ENCODE measurements at regions not wholly inside any gene's neighbourhood (a gene's known extent, or its start where the extent isn't known, plus 50 kb on each side); places are given as distances from the start of the nearest gene placed in this dataset.
"Not testable (repeated sequence)": the region's sequence is repeated elsewhere in the genome, so short reads cannot be mapped to it uniquely, and the experiment has no call there.

DNA sequence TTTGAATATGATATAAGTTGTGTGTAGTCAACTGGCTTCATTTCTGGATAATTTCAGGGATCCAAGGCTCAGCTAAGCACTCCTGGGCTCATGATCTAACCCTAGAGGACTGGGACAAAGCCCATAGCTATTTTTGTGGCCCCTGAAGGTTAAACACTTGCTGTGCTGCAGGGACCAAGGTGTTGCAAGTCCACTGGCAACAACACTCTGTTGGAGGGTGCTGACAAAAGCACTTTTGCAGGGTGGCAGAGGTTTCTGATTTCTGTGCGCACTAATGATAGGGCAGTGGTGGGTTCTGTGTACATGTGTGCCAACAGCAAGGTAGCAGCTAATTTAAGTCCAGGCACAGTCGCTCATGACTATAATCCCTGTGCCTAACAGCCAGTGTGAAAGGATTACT, 445.3 kb upstream of the SYNCRIP start:
- intact Hi-C loops (cut with DNase I), result no loop called here
- WGBS, result 94% methylated on average over 2 of the region's 2 CpGs

DNA sequence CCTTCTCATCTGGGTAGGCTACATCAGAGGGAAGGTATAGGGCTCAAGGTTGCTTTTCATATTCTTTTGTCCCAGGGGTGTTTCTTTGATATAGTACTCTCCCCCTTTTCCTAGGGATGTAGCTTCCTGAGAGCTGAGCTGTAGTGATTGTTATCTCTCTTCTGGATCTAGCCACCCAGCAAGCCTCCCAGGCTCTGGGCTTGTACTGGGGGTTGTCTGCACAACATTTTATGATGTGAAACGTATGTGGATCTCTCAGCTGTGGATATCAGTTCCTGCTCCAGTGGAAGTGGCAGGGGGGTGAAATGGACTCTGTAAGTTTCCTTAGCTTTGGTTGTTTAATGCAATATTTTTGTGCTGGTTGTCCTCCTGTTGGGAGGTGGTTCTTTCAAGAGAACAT, 437.3 kb upstream of the SYNCRIP start:
- WGBS, result 20% methylated on average over 1 of the region's 1 CpG
- Histone ChIP-seq H3K4me1 (replicated peaks) (no peaks in the 10 kb centered on the region), H3K9me3 (no peaks in the 10 kb centered on the region), H3K36me3 (no peaks in the 10 kb centered on the region), H3K27me3 (replicated peaks; ENCODE audit: insufficient read depth) (no peaks in the 10 kb centered on the region), H3K27ac (no peak overlapping the region), H3K4me3 (no peak overlapping the region)
- TF ChIP-seq, protein P1, sequence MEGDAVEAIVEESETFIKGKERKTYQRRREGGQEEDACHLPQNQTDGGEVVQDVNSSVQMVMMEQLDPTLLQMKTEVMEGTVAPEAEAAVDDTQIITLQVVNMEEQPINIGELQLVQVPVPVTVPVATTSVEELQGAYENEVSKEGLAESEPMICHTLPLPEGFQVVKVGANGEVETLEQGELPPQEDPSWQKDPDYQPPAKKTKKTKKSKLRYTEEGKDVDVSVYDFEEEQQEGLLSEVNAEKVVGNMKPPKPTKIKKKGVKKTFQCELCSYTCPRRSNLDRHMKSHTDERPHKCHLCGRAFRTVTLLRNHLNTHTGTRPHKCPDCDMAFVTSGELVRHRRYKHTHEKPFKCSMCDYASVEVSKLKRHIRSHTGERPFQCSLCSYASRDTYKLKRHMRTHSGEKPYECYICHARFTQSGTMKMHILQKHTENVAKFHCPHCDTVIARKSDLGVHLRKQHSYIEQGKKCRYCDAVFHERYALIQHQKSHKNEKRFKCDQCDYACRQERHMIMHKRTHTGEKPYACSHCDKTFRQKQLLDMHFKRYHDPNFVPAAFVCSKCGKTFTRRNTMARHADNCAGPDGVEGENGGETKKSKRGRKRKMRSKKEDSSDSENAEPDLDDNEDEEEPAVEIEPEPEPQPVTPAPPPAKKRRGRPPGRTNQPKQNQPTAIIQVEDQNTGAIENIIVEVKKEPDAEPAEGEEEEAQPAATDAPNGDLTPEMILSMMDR (IDR thresholded peaks at IDR 0.05), result no peak
- no peak for TF ChIP-seq POLR2AphosphoS5 (IDR thresholded peaks at IDR 0.05)
- TF ChIP-seq POLR2A (IDR thresholded peaks at IDR 0.05), result no peak
- intact Hi-C loops (cut with DNase I), result no loop called here
- DNase-seq (ENCODE audit: low spot score), result no peak

More for the DNA sequence above, 445.3 kb upstream of the SYNCRIP start:
- H3K27ac ChIP-seq, result no peak overlapping the region
- TF ChIP-seq, protein P1 (IDR thresholded peaks at IDR 0.05), result no peak
- TF ChIP-seq POLR2A (IDR thresholded peaks at IDR 0.05) (no peak), POLR2AphosphoS5 (IDR thresholded peaks at IDR 0.05) (no peak)
- no peaks in the 10 kb centered on the region for H3K4me1 ChIP-seq (replicated peaks)
- no peaks in the 10 kb centered on the region for H3K27me3 ChIP-seq (replicated peaks; ENCODE audit: insufficient read depth)
- DNase-seq (ENCODE audit: low spot score), result no peak
- no peaks in the 10 kb centered on the region for H3K36me3 ChIP-seq
- H3K9me3 ChIP-seq, result no peaks in the 10 kb centered on the region
- no peak overlapping the region for H3K4me3 ChIP-seq

DNA sequence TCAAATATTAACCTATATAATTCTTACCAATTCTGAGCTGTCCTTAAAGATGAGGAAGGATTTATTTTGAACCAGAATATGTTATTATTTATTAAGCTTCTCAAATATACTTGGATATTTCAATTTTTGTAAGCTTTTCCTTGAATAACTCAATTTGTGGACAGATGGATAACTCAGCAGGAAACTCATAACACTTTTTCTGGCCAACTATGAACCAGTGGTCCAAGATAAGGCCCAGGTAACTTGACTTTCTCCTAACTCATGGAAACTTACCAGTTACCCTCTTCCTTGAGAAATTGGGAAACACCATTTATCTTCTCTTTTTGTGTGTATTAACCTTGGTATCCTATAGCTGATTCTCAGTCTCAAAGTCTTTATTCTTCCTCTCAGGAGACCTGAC, 427.5 kb upstream of the SYNCRIP start:
- Histone ChIP-seq H3K36me3 (no peaks in the 10 kb centered on the region), H3K9me3 (no peaks in the 10 kb centered on the region), H3K27me3 (replicated peaks; ENCODE audit: insufficient read depth) (no peaks in the 10 kb centered on the region), H3K4me1 (replicated peaks) (no peaks in the 10 kb centered on the region), H3K27ac (no peak overlapping the region), H3K4me3 (no peak overlapping the region)
- TF ChIP-seq POLR2AphosphoS5 (IDR thresholded peaks at IDR 0.05) (no peak), POLR2A (IDR thresholded peaks at IDR 0.05) (no peak)
- TF ChIP-seq, protein P1 (IDR thresholded peaks at IDR 0.05), result no peak
- no peak for DNase-seq (ENCODE audit: low spot score)
- intact Hi-C loops (cut with DNase I), result no loop called here

DNA sequence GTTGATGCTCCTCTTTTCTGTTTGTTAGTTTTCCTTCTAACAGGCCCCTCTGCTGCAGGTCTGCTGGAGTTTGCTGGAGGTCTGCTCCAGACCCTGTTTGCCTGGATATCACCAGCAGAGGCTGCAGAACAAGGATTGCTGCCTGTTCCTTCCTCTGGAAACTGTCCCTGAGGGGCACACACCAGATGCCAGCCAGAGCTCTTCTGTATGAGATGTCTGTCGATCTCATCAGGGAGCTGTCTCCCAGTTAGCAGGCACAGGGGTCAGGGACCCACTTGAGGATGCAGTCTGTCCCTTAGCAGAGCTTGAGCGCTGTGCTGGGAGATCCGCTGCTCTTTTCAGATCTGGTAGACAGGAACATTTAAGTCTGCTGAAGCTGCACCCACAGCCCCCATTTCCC, 422.3 kb upstream of the SYNCRIP start:
- H3K27ac ChIP-seq; H3K27me3 ChIP-seq (replicated peaks; ENCODE audit: insufficient read depth); H3K9me3 ChIP-seq; H3K4me1 ChIP-seq (replicated peaks); intact Hi-C loops (cut with DNase I); DNase-seq (ENCODE audit: low spot score); H3K36me3 ChIP-seq; H3K4me3 ChIP-seq: not testable (repeated sequence)
- WGBS, result 78% methylated on average over 3 of the region's 3 CpGs

DNA sequence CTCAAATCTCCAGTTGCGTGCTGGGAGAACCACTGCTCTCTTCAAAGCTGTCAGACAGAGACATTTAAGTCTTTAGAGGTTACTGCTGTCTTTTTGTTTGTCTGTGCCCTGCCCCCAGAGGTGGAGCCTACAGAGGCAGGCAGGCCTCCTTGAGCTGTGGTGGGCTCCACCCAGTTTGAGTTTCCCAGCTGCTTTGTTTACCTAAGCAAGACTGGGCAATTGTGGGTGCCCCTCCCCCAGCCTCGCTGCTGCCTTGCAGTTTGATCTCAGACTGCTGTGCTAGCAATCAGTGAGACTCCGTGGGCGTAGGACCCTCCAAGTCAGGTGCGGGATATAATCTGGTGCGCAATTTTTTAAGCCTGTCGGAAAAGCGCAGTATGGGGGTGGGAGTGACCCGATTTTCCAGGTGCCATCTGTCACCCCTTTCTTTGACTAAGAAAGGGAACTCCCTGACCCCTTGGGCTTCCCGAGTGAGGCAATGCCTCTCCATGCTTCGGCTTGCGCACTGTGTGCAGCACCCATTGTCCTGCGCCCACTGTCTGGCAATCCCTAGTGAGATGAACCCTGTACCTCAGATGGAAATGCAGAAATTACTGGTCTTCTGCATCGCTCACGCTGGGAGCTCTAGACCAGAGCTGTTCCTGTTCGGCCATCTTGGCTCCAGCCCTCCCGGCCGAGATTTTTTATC, 414.8 kb upstream of the SYNCRIP start:
- DNase-seq (ENCODE audit: low spot score); H3K4me1 ChIP-seq (replicated peaks); intact Hi-C loops (cut with DNase I); H3K36me3 ChIP-seq; H3K4me3 ChIP-seq; H3K27me3 ChIP-seq (replicated peaks; ENCODE audit: insufficient read depth); H3K9me3 ChIP-seq; H3K27ac ChIP-seq: not testable (repeated sequence)
- WGBS, result 77% methylated on average over 17 of the region's 18 CpGs

DNA sequence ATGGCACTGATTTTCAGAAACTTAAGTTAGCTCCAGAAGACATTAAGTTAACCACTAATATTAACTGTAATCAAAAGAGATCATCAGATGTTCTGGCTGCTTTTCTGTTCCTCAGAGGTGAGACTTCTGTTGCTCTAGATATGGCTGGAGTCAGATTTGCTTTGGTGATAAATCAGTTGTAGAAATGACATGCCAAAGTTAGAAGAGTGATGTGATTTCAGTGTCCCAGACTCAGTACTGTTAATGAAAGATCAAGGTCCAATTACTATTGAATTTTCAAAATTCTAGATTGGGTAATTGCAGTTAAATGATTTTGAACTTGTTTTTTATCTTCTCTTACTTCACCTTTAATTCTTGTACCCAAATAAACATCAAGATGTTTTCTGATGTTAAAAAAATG, 402.4 kb upstream of the SYNCRIP start:
- no peaks in the 10 kb centered on the region for H3K36me3 ChIP-seq
- TF ChIP-seq POLR2A (IDR thresholded peaks at IDR 0.05), result no peak
- no peaks in the 10 kb centered on the region for H3K27me3 ChIP-seq (replicated peaks; ENCODE audit: insufficient read depth)
- H3K4me3 ChIP-seq, result no peak overlapping the region
- no peaks in the 10 kb centered on the region for H3K4me1 ChIP-seq (replicated peaks)
- H3K9me3 ChIP-seq, result no peaks in the 10 kb centered on the region
- intact Hi-C loops (cut with DNase I), result no loop called here
- no peak overlapping the region for H3K27ac ChIP-seq
- no peak for DNase-seq (ENCODE audit: low spot score)

Data from prostate gland (tissue), 2 donors.